Calu3 (cell line): ENCODE measurements at regions not wholly inside any gene's neighbourhood (a gene's known extent, or its start where the extent isn't known, plus 50 kb on each side); places are given as distances from the start of the nearest gene placed in this dataset.

Source experiments
- BruUV-seq: library from RNA; stranded (reverse); fragments of 400-500 nt; replicated peaks from 2 replicates; lab custom pipeline; 2021; lab: Mats Ljungman, UMichigan
- CTCF ChIA-PET: fragments of 300-600 bp; sonication (Branson Sonifier 250); formaldehyde crosslinking; loops from one replicate; lab custom pipeline; 2022; ENCODE audit warnings: antibody characterized with exemption; lab: Charles Lee
- DNase-seq: peaks from one replicate; pipeline ENCODE4 v3.0.0; 2022
- H3K27ac Mint-ChIP-seq: one replicate; pipeline ENCODE4 v1.8.0; 2022; ENCODE audit warnings: mixed read lengths; ENCODE audit not compliant: unreplicated experiment
- H3K27me3 Mint-ChIP-seq: one replicate; pipeline ENCODE4 v1.8.0; 2022; ENCODE audit warnings: mixed read lengths; ENCODE audit not compliant: unreplicated experiment
- H3K36me3 Mint-ChIP-seq: one replicate; pipeline ENCODE4 v1.8.0; 2022; ENCODE audit warnings: mild to moderate bottlenecking, moderate library complexity, mixed read lengths; ENCODE audit not compliant: insufficient read depth, unreplicated experiment
- H3K4me1 Mint-ChIP-seq: one replicate; pipeline ENCODE4 v1.8.0; 2022; ENCODE audit warnings: mild to moderate bottlenecking, low read depth, mixed read lengths; ENCODE audit not compliant: unreplicated experiment
- H3K4me3 Mint-ChIP-seq: one replicate; pipeline ENCODE4 v1.8.0; 2022; ENCODE audit warnings: mild to moderate bottlenecking, low read depth, moderate library complexity, mixed read lengths; ENCODE audit not compliant: unreplicated experiment
- H3K9me3 Mint-ChIP-seq: one replicate; pipeline ENCODE4 v1.8.0; 2022; ENCODE audit warnings: low read depth, mixed read lengths; ENCODE audit not compliant: unreplicated experiment
- CTCF ChIP-seq: fragments of 200-600 bp; IDR thresholded peaks from one replicate; pipeline ENCODE4 v1.8.0; 2022; ENCODE audit warnings: antibody characterized with exemption; ENCODE audit not compliant: unreplicated experiment
- intact Hi-C: fragments of 100-400 bp; cut with micrococcal nuclease; formaldehyde crosslinking; loops from one replicate; pipeline ENCODE4 v1.10.0; 2022; ENCODE audit not compliant: unreplicated experiment

GRCh38 chr14:98731286-98731685 lies 540.7 kb downstream of the BCL11B start:
- peaks cover 30% of the 10 kb centered on the region for H3K27me3 Mint-ChIP-seq
- H3K9me3 Mint-ChIP-seq: peaks cover 4% of the 10 kb centered on the region
- H3K27ac Mint-ChIP-seq: no peak overlapping the region
- no peak for TF ChIP-seq CTCF
- CTCF ChIA-PET: no interaction called here
- intact Hi-C loops: no loop called here
- no peak for DNase-seq
- no peak overlapping the region for H3K4me3 Mint-ChIP-seq
- BruUV-seq: no TSS peak
- H3K4me1 Mint-ChIP-seq: no peaks in the 10 kb centered on the region
- no peaks in the 10 kb centered on the region for H3K36me3 Mint-ChIP-seq

GRCh38 chr14:98731701-98732100 lies 540.3 kb downstream of the BCL11B start:
- BruUV-seq: no TSS peak
- Mint-ChIP-seq H3K27me3 (peaks cover 30% of the 10 kb centered on the region), H3K4me1 (no peaks in the 10 kb centered on the region), H3K27ac (no peak overlapping the region), H3K4me3 (no peak overlapping the region), H3K36me3 (no peaks in the 10 kb centered on the region), H3K9me3 (peaks cover 4% of the 10 kb centered on the region)
- intact Hi-C loops: no loop called here
- DNase-seq: no peak
- CTCF ChIA-PET: no interaction called here
- TF ChIP-seq CTCF: no peak

GRCh38 chr14:98733536-98733935 lies 538.5 kb downstream of the BCL11B start:
- H3K4me1 Mint-ChIP-seq: no peaks in the 10 kb centered on the region
- intact Hi-C loops: no loop called here
- H3K27me3 Mint-ChIP-seq: peaks cover 30% of the 10 kb centered on the region
- no peak for TF ChIP-seq CTCF
- no peak overlapping the region for H3K4me3 Mint-ChIP-seq
- H3K27ac Mint-ChIP-seq: no peak overlapping the region
- peaks cover 4% of the 10 kb centered on the region for H3K9me3 Mint-ChIP-seq
- no peak for DNase-seq
- BruUV-seq: no TSS peak
- CTCF ChIA-PET: no interaction called here
- H3K36me3 Mint-ChIP-seq: no peaks in the 10 kb centered on the region

GRCh38 chr14:98736701-98737338 lies 535.2 kb downstream of the BCL11B start:
- no TSS peak for BruUV-seq
- CTCF ChIA-PET: no interaction called here
- Mint-ChIP-seq H3K36me3 (no peaks in the 10 kb centered on the region), H3K27me3 (peaks cover 30% of the 10 kb centered on the region), H3K4me3 (no peak overlapping the region), H3K4me1 (no peaks in the 10 kb centered on the region), H3K9me3 (peaks cover 6% of the 10 kb centered on the region), H3K27ac (no peak overlapping the region)
- no peak for TF ChIP-seq CTCF
- DNase-seq: no peak
- intact Hi-C loops: no loop called here
